IPS-18a (cell line): ENCODE measurements at regions not wholly inside any gene's neighbourhood (a gene's known extent, or its start where the extent isn't known, plus 50 kb on each side); places are given as distances from the start of the nearest gene placed in this dataset.

Source experiments
- H3K27ac ChIP-seq: one replicate; pipeline ENCODE4 v1.5.1; 2013; ENCODE audit warnings: low read length
- H3K27me3 ChIP-seq: one replicate; pipeline ENCODE4 v1.6.1; 2013; ENCODE audit warnings: mild to moderate bottlenecking, low read length; ENCODE audit not compliant: control insufficient read depth, insufficient read depth
- H3K36me3 ChIP-seq: one replicate; pipeline ENCODE4 v1.6.1; 2013; ENCODE audit warnings: low read depth, low read length; ENCODE audit not compliant: control insufficient read depth
- H3K4me1 ChIP-seq: one replicate; pipeline ENCODE4 v1.6.1; 2013; ENCODE audit warnings: low read depth, low read length; ENCODE audit not compliant: control insufficient read depth
- H3K4me3 ChIP-seq: one replicate; pipeline ENCODE4 v1.5.1; 2013; ENCODE audit warnings: low read length
- H3K9ac ChIP-seq: one replicate; pipeline ENCODE4 v1.6.1; 2013; ENCODE audit warnings: mild to moderate bottlenecking, low read length, moderate library complexity
- H3K9me3 ChIP-seq: one replicate; pipeline ENCODE4 v1.6.1; 2013; ENCODE audit warnings: low read depth, low read length; ENCODE audit not compliant: control insufficient read depth

GRCh38 chr1:188070848-188071247, 1242.1 kb downstream of the PLA2G4A start:
- Histone ChIP-seq H3K27ac (no peak overlapping the region), H3K9ac (no peak overlapping the region), H3K27me3 (no peaks in the 10 kb centered on the region), H3K36me3 (no peaks in the 10 kb centered on the region), H3K9me3 (no peaks in the 10 kb centered on the region), H3K4me3 (no peak overlapping the region), H3K4me1 (no peaks in the 10 kb centered on the region)

GRCh38 chr1:188089015-188089414, 1260.3 kb downstream of the PLA2G4A start:
- H3K27me3 ChIP-seq: no peaks in the 10 kb centered on the region
- peak overlapping the region; percentile 27 for H3K4me3 ChIP-seq
- H3K4me1 ChIP-seq: peaks cover 17% of the 10 kb centered on the region
- H3K9ac ChIP-seq: no peak overlapping the region
- no peaks in the 10 kb centered on the region for H3K36me3 ChIP-seq
- no peaks in the 10 kb centered on the region for H3K9me3 ChIP-seq
- no peak overlapping the region for H3K27ac ChIP-seq

GRCh38 chr1:188089461-188089860, 1260.7 kb downstream of the PLA2G4A start:
- Histone ChIP-seq H3K27me3 (no peaks in the 10 kb centered on the region), H3K9me3 (no peaks in the 10 kb centered on the region), H3K9ac (no peak overlapping the region), H3K36me3 (no peaks in the 10 kb centered on the region), H3K4me1 (peaks cover 17% of the 10 kb centered on the region), H3K4me3 (peak overlapping the region; percentile 27), H3K27ac (no peak overlapping the region)

DNA sequence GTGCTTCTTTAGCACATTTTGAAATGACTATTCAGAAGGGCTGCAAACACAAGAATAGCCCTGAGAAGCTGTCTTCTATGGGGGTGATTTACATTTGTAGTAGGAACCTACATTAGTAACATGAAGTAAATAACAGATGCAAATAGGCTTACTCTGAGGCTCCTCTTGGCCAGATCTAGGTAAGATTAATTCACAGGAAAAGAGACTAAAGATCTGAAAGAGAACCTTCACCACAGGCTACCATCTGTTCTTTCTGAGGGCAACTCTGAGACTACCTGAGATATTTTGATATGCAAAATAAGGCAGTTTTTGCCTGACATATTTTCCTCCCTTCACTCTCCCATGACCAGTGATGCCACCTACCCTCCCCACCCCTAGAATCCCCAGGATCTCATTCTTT, 1267.8 kb downstream of the PLA2G4A start:
- Histone ChIP-seq H3K27ac (no peak overlapping the region), H3K27me3 (no peaks in the 10 kb centered on the region), H3K36me3 (no peaks in the 10 kb centered on the region), H3K9ac (no peak overlapping the region), H3K9me3 (peaks cover 7% of the 10 kb centered on the region), H3K4me3 (no peak overlapping the region), H3K4me1 (peaks cover 7% of the 10 kb centered on the region)

GRCh38 chr1:188117436-188117835, 1288.7 kb downstream of the PLA2G4A start:
- Histone ChIP-seq H3K9me3 (no peaks in the 10 kb centered on the region), H3K27ac (no peak overlapping the region), H3K9ac (no peak overlapping the region), H3K4me3 (no peak overlapping the region), H3K4me1 (no peaks in the 10 kb centered on the region), H3K36me3 (no peaks in the 10 kb centered on the region), H3K27me3 (no peaks in the 10 kb centered on the region)

DNA sequence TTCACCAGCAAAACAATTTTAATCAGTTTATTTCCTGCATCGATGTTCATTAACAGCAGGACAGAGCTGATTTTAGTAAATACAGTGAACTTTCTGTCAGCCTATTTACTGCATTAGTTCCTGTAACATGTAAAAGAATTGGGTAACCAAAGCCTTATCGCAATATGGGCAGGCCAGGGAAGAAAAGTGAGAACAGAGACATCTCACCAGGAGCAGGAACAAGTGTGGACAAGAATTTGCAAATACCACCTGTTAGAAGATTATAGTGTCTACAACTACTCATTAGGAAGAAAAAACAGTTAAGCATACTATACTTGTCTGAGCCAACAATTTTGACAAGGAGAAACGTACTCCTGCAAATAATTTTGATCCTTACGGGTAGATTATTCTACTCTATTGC, 1293.9 kb downstream of the PLA2G4A start:
- Histone ChIP-seq H3K27me3 (no peaks in the 10 kb centered on the region), H3K36me3 (no peaks in the 10 kb centered on the region), H3K9me3 (no peaks in the 10 kb centered on the region), H3K9ac (no peak overlapping the region), H3K27ac (no peak overlapping the region), H3K4me3 (no peak overlapping the region), H3K4me1 (no peaks in the 10 kb centered on the region)

- Histone ChIP-seq H3K36me3 (no peaks in the 10 kb centered on the region), H3K4me3 (no peak overlapping the region), H3K4me1 (no peaks in the 10 kb centered on the region), H3K9ac (no peak overlapping the region), H3K27me3 (no peaks in the 10 kb centered on the region), H3K9me3 (no peaks in the 10 kb centered on the region), H3K27ac (no peak overlapping the region)
Observed at GRCh38 chr1:188127507-188127906, 1298.8 kb downstream of the PLA2G4A start.

DNA sequence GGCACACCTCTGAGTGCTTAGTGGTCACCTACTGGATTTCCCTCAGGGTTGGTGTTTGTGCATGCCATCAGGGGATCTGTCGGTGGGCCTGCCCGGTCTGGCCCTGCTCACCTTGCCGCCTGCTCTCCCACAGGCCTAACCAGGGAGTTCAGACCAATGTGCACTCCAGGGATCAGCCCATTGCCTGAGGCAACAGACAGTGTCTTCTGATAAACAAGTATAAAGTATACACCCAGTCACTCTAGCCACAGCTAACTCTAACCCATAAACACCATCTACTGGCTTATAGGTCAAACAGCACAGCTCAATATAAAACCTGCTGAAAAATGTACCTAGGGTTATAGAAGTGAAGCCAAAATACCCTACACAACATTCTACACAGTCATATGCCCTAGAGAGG, 1300.0 kb downstream of the PLA2G4A start:
- Histone ChIP-seq H3K4me3 (no peak overlapping the region), H3K36me3 (no peaks in the 10 kb centered on the region), H3K9me3 (no peaks in the 10 kb centered on the region), H3K27ac (no peak overlapping the region), H3K27me3 (no peaks in the 10 kb centered on the region), H3K9ac (no peak overlapping the region), H3K4me1 (no peaks in the 10 kb centered on the region)

GRCh38 chr1:188129856-188130838, 1301.4 kb downstream of the PLA2G4A start:
- Histone ChIP-seq H3K4me3 (no peak overlapping the region), H3K27ac (no peak overlapping the region), H3K4me1 (no peaks in the 10 kb centered on the region), H3K27me3 (no peaks in the 10 kb centered on the region), H3K36me3 (no peaks in the 10 kb centered on the region), H3K9me3 (no peaks in the 10 kb centered on the region), H3K9ac (no peak overlapping the region)

DNA sequence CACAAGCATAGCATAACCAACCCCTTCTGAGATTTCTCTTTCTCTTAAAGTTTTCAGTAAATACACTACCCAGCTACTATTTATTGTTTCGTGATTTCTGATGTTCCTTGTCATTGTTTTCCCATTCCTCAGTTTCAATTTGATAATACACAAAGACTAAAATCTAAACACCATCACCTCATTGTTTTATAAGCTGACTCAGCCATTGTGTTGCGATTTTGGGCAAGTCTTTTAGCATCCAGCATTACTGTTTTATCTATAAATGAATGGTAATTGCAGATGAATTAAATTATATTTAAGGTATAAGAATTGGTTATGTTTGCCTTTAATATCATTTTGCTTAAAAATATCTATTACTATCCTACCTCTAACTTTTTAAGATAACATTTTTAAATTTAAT, 1308.5 kb downstream of the PLA2G4A start:
- Histone ChIP-seq H3K4me1 (no peaks in the 10 kb centered on the region), H3K27me3 (no peaks in the 10 kb centered on the region), H3K9me3 (no peaks in the 10 kb centered on the region), H3K27ac (no peak overlapping the region), H3K36me3 (no peaks in the 10 kb centered on the region), H3K9ac (no peak overlapping the region), H3K4me3 (no peak overlapping the region)

DNA sequence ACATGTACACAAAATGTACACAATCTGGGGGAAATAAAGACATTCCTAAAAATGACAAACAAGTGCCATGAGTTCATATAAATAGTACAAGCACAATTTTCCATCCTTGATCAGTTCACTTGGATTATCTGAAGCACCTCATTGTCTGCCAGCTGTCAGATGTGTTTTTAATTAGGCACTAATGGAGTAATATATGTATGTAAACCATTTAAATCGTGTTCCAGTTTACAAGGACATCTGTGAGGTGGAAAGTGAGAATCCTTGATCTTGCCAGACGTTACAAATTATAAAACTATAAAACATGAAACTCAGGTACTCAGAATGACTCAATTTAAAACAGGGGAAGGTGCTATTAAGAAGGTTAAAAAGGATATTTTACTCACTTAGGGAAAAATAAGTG, 1312.2 kb downstream of the PLA2G4A start:
- Histone ChIP-seq H3K4me1 (no peaks in the 10 kb centered on the region), H3K9ac (no peak overlapping the region), H3K27ac (no peak overlapping the region), H3K36me3 (no peaks in the 10 kb centered on the region), H3K9me3 (no peaks in the 10 kb centered on the region), H3K27me3 (no peaks in the 10 kb centered on the region), H3K4me3 (no peak overlapping the region)

DNA sequence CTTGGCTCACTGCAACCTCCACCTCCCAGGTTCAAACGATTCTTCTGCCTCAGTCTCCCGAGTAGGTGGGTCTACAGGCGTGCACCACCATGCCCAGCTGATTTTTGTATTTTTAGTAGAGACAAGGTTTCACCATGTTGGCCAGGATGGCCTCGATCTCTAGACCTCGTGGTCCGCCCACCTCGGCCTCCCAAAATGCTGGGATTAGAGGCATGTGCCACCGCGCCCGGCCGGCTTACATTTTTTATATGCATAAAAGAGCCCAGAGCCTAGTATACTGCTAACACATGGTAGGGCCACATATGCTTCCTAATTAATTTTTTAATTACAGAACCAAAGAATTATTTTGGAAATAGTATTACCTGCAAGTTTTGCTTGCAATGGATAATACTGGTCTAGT, 1325.4 kb downstream of the PLA2G4A start:
- Histone ChIP-seq H3K27ac (no peak overlapping the region), H3K36me3 (no peaks in the 10 kb centered on the region), H3K4me3 (no peak overlapping the region), H3K9me3 (no peaks in the 10 kb centered on the region), H3K9ac (no peak overlapping the region), H3K27me3 (no peaks in the 10 kb centered on the region), H3K4me1 (no peaks in the 10 kb centered on the region)
